Lower lobe of right lung (tissue), 2 donors: ENCODE measurements at regions not wholly inside any gene's neighbourhood (a gene's known extent, or its start where the extent isn't known, plus 50 kb on each side); places are given as distances from the start of the nearest gene placed in this dataset.

Experiments
- ATAC-seq, 2 donors: fragments of 200-7000 bp; cut with Tn5 transposase; one replicate each; pipeline ENCODE4 v1.9.1; 2020 to 2022; ENCODE audit warnings: mild to moderate bottlenecking in 2 of 2, moderate library complexity in 2 of 2
- DNase-seq: peaks from one replicate; pipeline ENCODE4 v3.0.0-alpha.2; 2020
- H3K27ac ChIP-seq: fragments of 200-600 bp; one replicate; pipeline ENCODE4 v1.8.0; 2022
- H3K27me3 ChIP-seq: fragments of 200-600 bp; one replicate; pipeline ENCODE4 v1.8.0; 2022; ENCODE audit warnings: low read depth
- H3K36me3 ChIP-seq: fragments of 200-600 bp; one replicate; pipeline ENCODE4 v1.8.0; 2022; ENCODE audit warnings: mild to moderate bottlenecking
- H3K4me1 ChIP-seq: fragments of 200-600 bp; one replicate; pipeline ENCODE4 v1.8.0; 2022
- H3K4me3 ChIP-seq: fragments of 200-600 bp; one replicate; pipeline ENCODE4 v1.8.0; 2022; ENCODE audit warnings: mild to moderate bottlenecking
- H3K9me3 ChIP-seq: fragments of 200-600 bp; one replicate; pipeline ENCODE4 v1.8.0; 2022
- CTCF ChIP-seq: fragments of 200-600 bp; IDR thresholded peaks from one replicate; pipeline ENCODE4 v1.8.0; 2022; ENCODE audit warnings: antibody characterized with exemption, mild to moderate bottlenecking
- intact Hi-C: fragments of 100-400 bp; cut with DNase I; formaldehyde crosslinking; loops from one replicate; pipeline ENCODE4 v1.11.0; 2022
- donor health status: DM: no; HTN: yes; CAD: no; lungs with severe emphysema.

- Histone ChIP-seq H3K36me3 (no peaks in the 10 kb centered on the region), H3K4me3 (no peak overlapping the region), H3K9me3 (no peaks in the 10 kb centered on the region), H3K27ac (no peak overlapping the region), H3K4me1 (no peaks in the 10 kb centered on the region), H3K27me3 (peaks cover 15% of the 10 kb centered on the region)
- ATAC-seq (no peak), DNase-seq (peak; percentile 32)
- intact Hi-C loops, result loop anchor here (10.0 kb wide), 1 partner anchor 195 kb away; no protein-coding TSS in a partner anchor
- TF ChIP-seq CTCF, result no peak
Measured at GRCh38 chr11:69880041-69880825, 61.0 kb upstream of the FGF3 start.

GRCh38 chr11:69880826-69881445 lies 61.7 kb upstream of the FGF3 start:
- no peaks in the 10 kb centered on the region for H3K9me3 ChIP-seq
- intact Hi-C loops, result loop anchor here (10.0 kb wide), 1 partner anchor 196 kb away; no protein-coding TSS in a partner anchor

GRCh38 chr11:69881467-69882269 lies 62.5 kb upstream of the FGF3 start:
- Histone ChIP-seq H3K9me3 (no peaks in the 10 kb centered on the region), H3K4me3 (no peak overlapping the region), H3K4me1 (no peaks in the 10 kb centered on the region), H3K36me3 (no peaks in the 10 kb centered on the region), H3K27me3 (peaks cover 15% of the 10 kb centered on the region), H3K27ac (no peak overlapping the region)
- DNase-seq (peak; percentile 36), ATAC-seq (no peak)
- intact Hi-C loops, result loop anchor here (10.0 kb wide), 1 partner anchor 197 kb away; no protein-coding TSS in a partner anchor
- no peak for TF ChIP-seq CTCF

More at GRCh38 chr11:69880826-69881445, 61.7 kb upstream of the FGF3 start:
- Histone ChIP-seq H3K36me3 (no peaks in the 10 kb centered on the region), H3K27me3 (peaks cover 15% of the 10 kb centered on the region), H3K4me3 (no peak overlapping the region), H3K27ac (no peak overlapping the region), H3K4me1 (no peaks in the 10 kb centered on the region)
- peak; percentile 23 for DNase-seq
- ATAC-seq, result no peak
- TF ChIP-seq CTCF, result no peak

GRCh38 chr11:69882270-69882608 lies 63.0 kb upstream of the FGF3 start:
- H3K27me3 ChIP-seq, result peaks cover 15% of the 10 kb centered on the region
- H3K4me3 ChIP-seq, result no peak overlapping the region
- no peaks in the 10 kb centered on the region for H3K36me3 ChIP-seq
- TF ChIP-seq CTCF, result no peak
- no peaks in the 10 kb centered on the region for H3K4me1 ChIP-seq
- H3K27ac ChIP-seq, result no peak overlapping the region
- intact Hi-C loops, result loop anchor here (10.0 kb wide), 1 partner anchor 197 kb away; no protein-coding TSS in a partner anchor
- DNase-seq, result peak; percentile 23
- ATAC-seq, result no peak
- H3K9me3 ChIP-seq, result no peaks in the 10 kb centered on the region
